ENCODE measurements at regions not wholly inside any gene's neighbourhood (a gene's known extent, or its start where the extent isn't known, plus 50 kb on each side); places are given as distances from the start of the nearest gene placed in this dataset.

DNA sequence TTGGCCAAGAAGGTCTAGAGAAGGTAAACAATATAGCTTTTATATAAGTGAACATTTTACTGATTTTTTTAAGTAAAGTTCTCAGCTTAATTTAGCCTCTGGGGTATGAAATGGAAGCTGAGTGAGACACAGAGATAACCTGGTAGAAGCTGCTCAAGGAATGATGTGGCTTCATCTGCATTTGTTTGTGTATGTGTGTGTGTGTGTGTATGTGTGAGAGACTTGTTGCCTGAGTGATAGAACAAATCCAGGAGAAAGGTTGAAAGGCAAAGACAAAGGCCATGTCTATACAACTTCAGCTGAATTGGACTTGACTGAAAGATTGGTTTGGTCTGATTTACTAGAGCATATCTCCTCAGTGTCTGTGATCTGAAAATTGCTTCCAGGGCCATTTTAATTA, 63.6 kb downstream of the PCDH7 start:
- ATAC-seq, result no peak

DNA sequence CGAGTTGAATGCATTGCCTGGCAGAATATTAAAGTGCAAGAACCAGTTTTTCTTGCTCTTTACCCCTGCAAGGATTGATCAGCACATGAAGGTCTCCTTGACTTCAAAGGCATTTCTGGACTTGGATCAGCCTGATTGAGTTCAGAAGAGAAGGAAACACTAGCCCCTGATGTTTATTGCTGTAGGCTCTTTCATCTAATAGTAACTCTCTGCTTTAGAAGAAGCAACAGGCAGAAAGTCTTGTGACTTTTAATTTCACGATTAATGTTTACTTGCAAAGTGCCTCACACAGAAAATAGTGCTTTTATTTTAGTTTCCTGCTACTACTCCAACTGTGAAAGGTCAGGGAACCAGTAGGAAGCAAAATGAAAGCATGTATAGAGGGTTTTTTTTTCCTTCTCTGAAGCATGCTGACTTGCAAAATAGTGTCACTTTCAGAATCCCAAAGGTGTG, 69.1 kb downstream of the PCDH7 start:
- Mint-ChIP-seq H3K27ac (no peak overlapping the region), H3K4me3 (no peak overlapping the region), H3K4me1 (no peaks in the 10 kb centered on the region), H3K27me3 (ENCODE audit: low read depth in 2 of 2) (no peaks in the 10 kb centered on the region), H3K9me3 (peaks cover 2 to 8% of the 10 kb centered on the region in 2 donors), H3K36me3 (no peaks in the 10 kb centered on the region)
- ATAC-seq (no peak), DNase-seq (no peak)
- Histone ChIP-seq H3K27ac (ENCODE audit: low read length) (no peak overlapping the region), H3K36me3 (ENCODE audit: control insufficient read depth, insufficient read depth, low read length) (no peaks in the 10 kb centered on the region), H3K4me3 (ENCODE audit: low read length) (no peak overlapping the region), H3K9me3 (ENCODE audit: control insufficient read depth, insufficient read depth, low read length) (no peaks in the 10 kb centered on the region), H3K27me3 (ENCODE audit: control insufficient read depth, insufficient read depth, low read length) (no peaks in the 10 kb centered on the region), H3K4me1 (ENCODE audit: control insufficient read depth, insufficient read depth, low read length) (no peaks in the 10 kb centered on the region)
- intact Hi-C loops (cut with micrococcal nuclease), result no loop called here
- no peak for TF ChIP-seq CTCF (IDR thresholded peaks at IDR 0.05)
- 47% methylated on average over 1 of the region's 2 CpGs for WGBS (ENCODE audit: insufficient coverage)

More for the DNA sequence above, 63.6 kb downstream of the PCDH7 start:
- Mint-ChIP-seq H3K36me3 (no peaks in the 10 kb centered on the region), H3K4me1 (no peaks in the 10 kb centered on the region), H3K4me3 (no peak overlapping the region), H3K27me3 (ENCODE audit: low read depth in 2 of 2) (no peaks in the 10 kb centered on the region), H3K27ac (no peak overlapping the region), H3K9me3 (peaks cover 4 to 11% of the 10 kb centered on the region in 2 donors)
- intact Hi-C loops (cut with micrococcal nuclease), result no loop called here
- no peak for TF ChIP-seq CTCF (IDR thresholded peaks at IDR 0.05)
- no peak for DNase-seq
- H3K27ac ChIP-seq (ENCODE audit: low read length), result no peak overlapping the region
- H3K4me1 ChIP-seq (ENCODE audit: control insufficient read depth, insufficient read depth, low read length), result no peaks in the 10 kb centered on the region
- H3K36me3 ChIP-seq (ENCODE audit: control insufficient read depth, insufficient read depth, low read length), result no peaks in the 10 kb centered on the region
- H3K27me3 ChIP-seq (ENCODE audit: control insufficient read depth, insufficient read depth, low read length), result no peaks in the 10 kb centered on the region
- no peak overlapping the region for H3K4me3 ChIP-seq (ENCODE audit: low read length)
- H3K9me3 ChIP-seq (ENCODE audit: control insufficient read depth, insufficient read depth, low read length), result no peaks in the 10 kb centered on the region

DNA sequence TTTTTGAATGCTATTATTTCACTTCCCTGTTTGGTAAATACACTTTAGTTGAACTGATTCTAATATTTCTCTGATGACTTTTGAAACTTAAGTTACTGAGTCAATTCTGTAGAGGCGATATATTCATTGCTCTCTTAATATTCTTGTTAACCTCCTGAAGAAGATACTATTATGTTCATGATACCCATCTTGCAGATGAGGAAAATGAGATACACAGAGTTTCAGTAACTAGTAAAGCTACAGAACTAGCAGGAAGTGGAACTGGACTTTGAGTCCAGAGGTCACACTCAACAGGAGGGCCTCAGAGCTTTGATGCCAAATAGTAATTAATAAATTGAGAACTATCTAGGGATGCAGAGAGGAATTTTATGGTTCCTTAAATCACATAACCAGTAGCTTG, 70.0 kb downstream of the PCDH7 start:
- Mint-ChIP-seq H3K4me3 (no peak overlapping the region), H3K36me3 (no peaks in the 10 kb centered on the region), H3K27ac (no peak overlapping the region), H3K4me1 (no peaks in the 10 kb centered on the region), H3K27me3 (ENCODE audit: low read depth in 2 of 2) (no peaks in the 10 kb centered on the region), H3K9me3 (peaks cover 0 to 8% of the 10 kb centered on the region in 2 donors)
- Histone ChIP-seq H3K4me3 (ENCODE audit: low read length) (no peak overlapping the region), H3K36me3 (ENCODE audit: control insufficient read depth, insufficient read depth, low read length) (no peaks in the 10 kb centered on the region), H3K9me3 (ENCODE audit: control insufficient read depth, insufficient read depth, low read length) (no peaks in the 10 kb centered on the region), H3K27ac (ENCODE audit: low read length) (no peak overlapping the region), H3K27me3 (ENCODE audit: control insufficient read depth, insufficient read depth, low read length) (no peaks in the 10 kb centered on the region), H3K4me1 (ENCODE audit: control insufficient read depth, insufficient read depth, low read length) (no peaks in the 10 kb centered on the region)
- no peak for TF ChIP-seq CTCF (IDR thresholded peaks at IDR 0.05)
- ATAC-seq, result no peak
- intact Hi-C loops (cut with micrococcal nuclease), result no loop called here
- WGBS (ENCODE audit: insufficient coverage), result no CpG with 5 or more reads among the region's 1 CpG
- no peak for DNase-seq

GRCh38 chr4:30790998-30791397, 70.8 kb downstream of the PCDH7 start:
- WGBS (ENCODE audit: insufficient coverage), result 91% methylated on average over 3 of the region's 4 CpGs
- Mint-ChIP-seq H3K27ac (no peak overlapping the region), H3K4me3 (no peak overlapping the region), H3K27me3 (ENCODE audit: low read depth in 2 of 2) (no peaks in the 10 kb centered on the region), H3K9me3 (peaks cover 0 to 8% of the 10 kb centered on the region in 2 donors), H3K4me1 (no peaks in the 10 kb centered on the region), H3K36me3 (no peaks in the 10 kb centered on the region)
- H3K27me3 ChIP-seq (ENCODE audit: control insufficient read depth, insufficient read depth, low read length), result no peaks in the 10 kb centered on the region
- no peak overlapping the region for H3K4me3 ChIP-seq (ENCODE audit: low read length)
- no peak overlapping the region for H3K27ac ChIP-seq (ENCODE audit: low read length)
- no peak for ATAC-seq
- TF ChIP-seq CTCF (IDR thresholded peaks at IDR 0.05), result no peak
- H3K4me1 ChIP-seq (ENCODE audit: control insufficient read depth, insufficient read depth, low read length), result no peaks in the 10 kb centered on the region
- no peak for DNase-seq
- H3K36me3 ChIP-seq (ENCODE audit: control insufficient read depth, insufficient read depth, low read length), result no peaks in the 10 kb centered on the region
- intact Hi-C loops (cut with micrococcal nuclease), result no loop called here
- H3K9me3 ChIP-seq (ENCODE audit: control insufficient read depth, insufficient read depth, low read length), result no peaks in the 10 kb centered on the region

Data from natural killer cell (primary cell).